ENCODE measurements at regions not wholly inside any gene's neighbourhood (a gene's known extent, or its start where the extent isn't known, plus 50 kb on each side); places are given as distances from the start of the nearest gene placed in this dataset.

- TF ChIP-seq GATA2 (IDR thresholded peaks at IDR 0.05; ENCODE audit: insufficient read depth, insufficient read length, low read depth, low read length) (no peak), EZH2 (IDR thresholded peaks at IDR 0.05; ENCODE audit: borderline replicate concordance, low read depth, low read length, severe bottlenecking) (no peak)
These were observed 129.6 kb upstream of the INTU start for GRCh38 chr4:127503111-127503510.
